ENCODE measurements at regions not wholly inside any gene's neighbourhood (a gene's known extent, or its start where the extent isn't known, plus 50 kb on each side); places are given as distances from the start of the nearest gene placed in this dataset.

GRCh38 chr9:80382211-80382891 lies 810.6 kb downstream of the TLE4 start:
- TF ChIP-seq POLR2AphosphoS5 (IDR thresholded peaks at IDR 0.05; ENCODE audit: low read depth, low read length) (no peak), CTCF (IDR thresholded peaks at IDR 0.05) (no peak)

All from Panc1 (cell line).